AG04450 (cell line): ENCODE measurements at regions not wholly inside any gene's neighbourhood (a gene's known extent, or its start where the extent isn't known, plus 50 kb on each side); places are given as distances from the start of the nearest gene placed in this dataset.

Experiments used
- CTCF ChIA-PET: fragments of 300-600, 350-600 bp; formaldehyde crosslinking; extraction: SDS; loops from one replicate; lab custom pipeline; 2022; ENCODE audit warnings: antibody characterized with exemption, inconsistent platforms; lab: Charles Lee
- POLR2A ChIA-PET: fragments of 350-600 bp; formaldehyde crosslinking; extraction: SDS; loops from one replicate; lab custom pipeline; 2021; ENCODE audit warnings: antibody characterized with exemption, inconsistent platforms; lab: Yijun Ruan, JAX
- DNase-seq: peaks from one replicate; pipeline ENCODE4 v3.0.0-alpha.2; 2011; ENCODE audit warnings: low read depth, low spot score
- H3K27ac ChIP-seq: one replicate; pipeline ENCODE4 v1.5.1; 2012; ENCODE audit warnings: low read depth, low read length, control low read depth
- H3K27me3 ChIP-seq: one replicate; pipeline ENCODE4 v1.6.0; 2012; ENCODE audit warnings: low read length; ENCODE audit not compliant: control insufficient read depth, insufficient read depth
- H3K4me3 ChIP-seq: 2 replicates; pipeline ENCODE4 v1.5.1; 2011; ENCODE audit warnings: mild to moderate bottlenecking, low read depth, low read length, control low read depth
- H3K9me3 ChIP-seq: 2 replicates; pipeline ENCODE4 v1.5.1; 2012; ENCODE audit warnings: low read length; ENCODE audit not compliant: control insufficient read depth, insufficient read depth
- CTCF ChIP-seq: IDR thresholded peaks from 2 replicates; pipeline ENCODE4 v1.5.1; 2011; ENCODE audit warnings: low read depth, low read length, control low read depth, inconsistent platforms

DNA sequence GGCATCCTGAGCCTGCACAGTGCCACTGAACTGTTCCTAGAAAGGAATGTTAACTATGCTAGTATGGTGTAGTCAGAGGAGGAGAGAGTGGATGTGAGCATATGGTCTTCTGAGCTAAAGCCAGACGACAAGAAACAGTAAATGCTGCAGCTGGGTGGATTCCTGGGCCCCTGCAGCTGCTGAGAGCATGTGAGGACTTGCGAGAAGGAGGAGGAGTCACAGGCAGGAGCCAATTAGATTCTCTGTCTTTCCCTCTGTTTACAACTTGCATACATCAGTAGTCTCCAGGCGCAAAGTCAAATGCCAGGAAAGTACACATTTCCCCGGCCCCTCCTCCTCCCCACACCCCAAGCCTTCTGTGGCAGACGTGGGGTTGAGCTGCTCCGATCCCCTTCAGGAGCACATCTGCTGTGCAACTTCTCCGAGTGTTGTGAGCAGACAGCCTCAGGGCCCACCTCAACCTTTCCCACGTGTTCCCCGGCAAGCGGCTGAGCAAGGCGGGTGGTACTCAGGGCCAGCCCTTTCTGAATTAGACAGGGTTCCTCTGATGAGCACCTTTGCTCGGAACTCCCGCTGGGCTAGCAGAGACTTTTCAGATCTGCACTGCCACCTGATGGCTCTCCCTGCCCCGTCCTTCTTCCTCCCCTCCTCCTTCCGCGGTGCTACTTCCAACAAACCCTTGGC is 108.7 kb upstream of the ATP6AP2 start:
- Histone ChIP-seq H3K4me3 (peak overlapping the region; percentile 31), H3K27ac (no peak overlapping the region), H3K27me3 (no peaks in the 10 kb centered on the region), H3K9me3 (no peaks in the 10 kb centered on the region)
- TF ChIP-seq CTCF: no peak
- POLR2A ChIA-PET: interaction anchor here (0.9 kb wide), 1 partner anchor 32 kb away, joined by 5 read pairs; no protein-coding TSS in a partner anchor
- CTCF ChIA-PET: no interaction called here
- peak; percentile 76 for DNase-seq

DNA sequence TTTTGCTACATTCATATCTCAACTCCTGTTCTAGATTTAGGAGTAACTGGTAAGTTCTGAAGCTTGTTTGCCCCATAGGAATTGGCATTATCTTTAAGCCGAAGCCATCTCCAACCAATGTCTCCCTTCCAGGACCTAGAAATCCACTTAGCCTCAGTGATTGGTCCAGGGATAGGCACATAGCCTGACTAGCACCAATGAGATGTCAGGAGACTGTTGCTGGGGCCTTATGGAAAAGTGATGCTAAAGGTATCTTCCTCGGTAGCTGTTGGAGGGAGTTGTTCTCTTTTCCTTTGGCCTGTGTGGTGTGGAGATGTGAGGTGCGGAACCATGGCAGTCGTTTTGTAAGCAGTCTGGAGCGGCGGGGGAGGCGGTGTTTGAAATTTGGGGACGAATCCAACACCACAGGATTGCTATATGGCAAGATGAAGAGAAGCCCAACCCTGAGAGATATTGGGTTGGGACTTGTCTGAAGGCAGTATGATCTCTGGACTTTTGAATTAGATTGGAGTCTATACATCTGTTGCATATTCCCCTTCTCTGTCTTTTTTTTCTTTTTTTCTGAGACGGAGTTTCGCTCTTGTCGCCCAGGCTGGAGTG is 109.8 kb upstream of the ATP6AP2 start:
- H3K4me3 ChIP-seq: no peak overlapping the region
- ChIA-PET CTCF (no interaction called here), POLR2A (no interaction called here)
- DNase-seq: no peak
- TF ChIP-seq CTCF: no peak
- H3K9me3 ChIP-seq: no peaks in the 10 kb centered on the region
- H3K27ac ChIP-seq: no peak overlapping the region
- H3K27me3 ChIP-seq: no peaks in the 10 kb centered on the region

DNA sequence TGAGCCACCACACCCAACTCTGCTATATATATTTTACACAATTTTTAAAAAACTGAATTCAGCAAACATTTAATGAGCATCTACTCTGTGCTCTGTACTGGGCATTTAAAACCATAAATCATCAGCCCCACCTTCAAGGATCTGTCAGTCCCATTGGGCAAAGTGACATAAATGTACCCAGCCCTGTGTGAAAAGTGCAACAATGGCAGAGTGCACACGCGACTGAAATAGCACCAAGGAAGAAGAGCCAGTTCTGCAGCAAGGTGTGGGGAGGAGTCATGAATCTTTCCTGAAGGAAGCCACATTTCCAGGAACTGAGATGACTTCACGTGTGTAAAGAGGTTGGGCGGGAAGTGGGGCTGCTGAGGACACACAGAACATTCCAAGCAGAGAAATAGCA is 111.5 kb upstream of the ATP6AP2 start:
- DNase-seq: no peak
- no peak overlapping the region for H3K4me3 ChIP-seq
- TF ChIP-seq CTCF: no peak
- no peaks in the 10 kb centered on the region for H3K9me3 ChIP-seq
- CTCF ChIA-PET: interaction anchor here (0.9 kb wide), 1 partner anchor 18 kb away, joined by 3 read pairs; no protein-coding TSS in a partner anchor
- H3K27ac ChIP-seq: no peak overlapping the region
- H3K27me3 ChIP-seq: no peaks in the 10 kb centered on the region
- POLR2A ChIA-PET: no interaction called here

DNA sequence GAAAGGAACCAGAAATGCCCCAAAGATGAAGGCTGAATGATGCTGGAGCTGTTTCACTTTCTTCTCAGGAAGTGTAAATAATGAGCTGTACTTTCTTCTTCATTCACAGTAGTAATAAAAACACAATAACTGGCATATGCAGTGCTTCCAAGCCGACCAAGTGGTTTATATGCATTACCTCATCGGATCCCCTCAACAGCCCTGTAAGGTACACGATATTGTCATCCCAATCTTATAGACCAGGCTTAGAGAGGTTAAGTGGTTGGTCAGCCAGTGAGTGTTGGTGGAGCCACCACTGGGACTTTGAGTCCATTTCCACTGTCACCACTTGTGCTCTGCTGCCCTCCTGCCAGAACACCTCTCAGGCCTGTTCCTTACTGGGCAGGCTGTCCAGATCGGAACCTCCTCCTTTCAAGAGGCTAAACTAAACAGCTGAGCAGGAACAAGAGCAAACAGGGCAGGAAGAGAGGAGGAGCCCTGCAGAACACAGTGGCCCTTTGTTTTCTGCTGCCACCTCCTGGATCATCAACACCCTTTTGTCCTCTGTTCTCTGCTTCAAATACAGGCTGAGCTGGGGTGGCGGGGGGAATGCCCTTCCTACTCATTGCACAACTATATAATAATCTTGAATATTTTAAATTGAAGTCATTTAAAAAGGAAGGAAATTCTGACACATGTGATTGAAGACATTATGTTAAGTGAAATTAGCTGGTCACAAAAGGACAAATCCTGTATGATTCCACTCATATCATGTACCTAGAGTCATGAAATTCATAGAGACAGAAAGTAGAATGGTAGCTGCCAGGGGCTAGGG is 112.5 kb upstream of the ATP6AP2 start:
- no peaks in the 10 kb centered on the region for H3K9me3 ChIP-seq
- no peak overlapping the region for H3K4me3 ChIP-seq
- TF ChIP-seq CTCF: no peak
- H3K27ac ChIP-seq: no peak overlapping the region
- DNase-seq: no peak
- ChIA-PET CTCF (interaction anchor here (0.6 kb wide), 1 partner anchor 75 kb away, joined by 6 read pairs; no protein-coding TSS in a partner anchor), POLR2A (no interaction called here)
- no peaks in the 10 kb centered on the region for H3K27me3 ChIP-seq
